A673 (cell line): ENCODE measurements at regions not wholly inside any gene's neighbourhood (a gene's known extent, or its start where the extent isn't known, plus 50 kb on each side); places are given as distances from the start of the nearest gene placed in this dataset.

ENCODE experiments used
- BruUV-seq: library from RNA; stranded (reverse); fragments of 400-500 nt; replicated peaks from 2 replicates; lab custom pipeline; 2021; lab: Mats Ljungman, UMichigan
- CTCF ChIA-PET: fragments of 300-600 bp; sonication (Branson Sonifier 250); formaldehyde crosslinking; loops from one replicate; lab custom pipeline; 2022; ENCODE audit warnings: antibody characterized with exemption; lab: Charles Lee
- POLR2A ChIA-PET: fragments of 300-600 bp; sonication (Branson Sonifier 250); formaldehyde crosslinking; loops from one replicate; lab custom pipeline; 2022; ENCODE audit warnings: antibody characterized with exemption; ENCODE audit not compliant: low non-redundant PET; lab: Charles Lee
- DNase-seq: peaks from one replicate; pipeline ENCODE4 v3.0.0-alpha.2; 2015; ENCODE audit warnings: low spot score
- H3K27ac ChIP-seq: fragments of 200-600 bp; sonication (generic); 2 replicates; pipeline ENCODE4 v1.5.1; 2016; ENCODE audit warnings: mixed run types, low read depth, mild to moderate bottlenecking, mixed read lengths, antibody characterized with exemption, low read length; ENCODE audit not compliant: poor library complexity, severe bottlenecking
- H3K27me3 ChIP-seq: fragments of 200-600 bp; sonication (generic); replicated peaks from 2 replicates; pipeline ENCODE4 v1.6.1; 2017; ENCODE audit warnings: mixed run types, low read depth, mild to moderate bottlenecking, mixed read lengths, antibody characterized with exemption, low read length; ENCODE audit not compliant: insufficient read depth, poor library complexity
- H3K36me3 ChIP-seq: fragments of 200-600 bp; sonication (generic); 2 replicates; pipeline ENCODE4 v1.6.1; 2016; ENCODE audit warnings: mixed run types, mild to moderate bottlenecking, mixed read lengths, antibody characterized with exemption, low read length; ENCODE audit not compliant: insufficient read depth, poor library complexity, severe bottlenecking
- H3K4me1 ChIP-seq: fragments of 200-600 bp; sonication (generic); 2 replicates; pipeline ENCODE4 v1.6.1; 2017; ENCODE audit warnings: mixed run types, mild to moderate bottlenecking, mixed read lengths, antibody characterized with exemption, low read length; ENCODE audit not compliant: insufficient read depth, poor library complexity, severe bottlenecking
- H3K4me3 ChIP-seq: fragments of 200-600 bp; sonication (generic); 2 replicates; pipeline ENCODE4 v1.5.1; 2016; ENCODE audit warnings: low read depth, mixed run types, mild to moderate bottlenecking, mixed read lengths, low read length; ENCODE audit not compliant: poor library complexity, severe bottlenecking
- H3K9me3 ChIP-seq: fragments of 200-600 bp; sonication (generic); 2 replicates; pipeline ENCODE4 v1.6.1; 2016; ENCODE audit warnings: mixed run types, low read depth, mild to moderate bottlenecking, mixed read lengths, antibody characterized with exemption, low read length; ENCODE audit not compliant: poor library complexity, severe bottlenecking
- EZH2 ChIP-seq: fragments of 200-600 bp; sonication (generic); IDR thresholded peaks from 2 replicates; pipeline ENCODE4 v1.6.1; 2017; ENCODE audit warnings: borderline replicate concordance, low read depth, mild to moderate bottlenecking, mixed read lengths, antibody characterized with exemption, low read length; ENCODE audit not compliant: poor library complexity, severe bottlenecking
- intact Hi-C: fragments of 100-400 bp; cut with micrococcal nuclease; formaldehyde crosslinking; loops from one replicate; pipeline ENCODE4 v1.10.0; 2022; ENCODE audit not compliant: unreplicated experiment
- TF ChIP-seq, protein P1 (sequence below): fragments of 300-800, 200-600 bp; sonication (generic); conservative IDR thresholded peaks from 2 replicates; pipeline ENCODE4 v1.5.1; 2017; ENCODE audit warnings: low read depth, mild to moderate bottlenecking, antibody characterized with exemption, low read length, moderate library complexity, mixed read lengths

DNA sequence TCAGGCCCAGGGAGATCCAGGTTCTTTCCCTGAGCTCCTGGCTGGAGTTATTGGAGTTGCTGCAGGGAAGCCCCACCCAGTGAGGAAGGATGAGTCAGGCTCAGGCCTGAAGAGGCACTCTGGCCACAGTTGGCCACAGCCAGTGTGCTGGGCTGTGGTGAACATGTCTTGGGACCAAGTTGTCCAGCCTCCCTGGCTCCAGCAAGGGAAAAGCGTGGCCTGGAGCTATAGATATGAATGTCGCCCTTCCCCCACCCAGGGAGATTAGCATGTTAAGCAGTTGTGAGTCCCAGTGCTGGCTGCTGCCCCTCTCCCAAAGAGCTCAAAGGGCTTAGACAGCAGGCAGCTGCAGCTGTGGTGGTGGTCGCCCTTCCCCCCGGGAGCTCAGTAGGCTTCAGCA lies 963.2 kb downstream of the ROBO2 start:
- Histone ChIP-seq H3K27ac (no peak overlapping the region), H3K36me3 (no peaks in the 10 kb centered on the region), H3K4me3 (no peak overlapping the region), H3K9me3 (no peaks in the 10 kb centered on the region), H3K27me3 (no peaks in the 10 kb centered on the region), H3K4me1 (no peaks in the 10 kb centered on the region)
- CTCF ChIA-PET: no interaction called here
- intact Hi-C loops: no loop called here
- TF ChIP-seq, protein P1, sequence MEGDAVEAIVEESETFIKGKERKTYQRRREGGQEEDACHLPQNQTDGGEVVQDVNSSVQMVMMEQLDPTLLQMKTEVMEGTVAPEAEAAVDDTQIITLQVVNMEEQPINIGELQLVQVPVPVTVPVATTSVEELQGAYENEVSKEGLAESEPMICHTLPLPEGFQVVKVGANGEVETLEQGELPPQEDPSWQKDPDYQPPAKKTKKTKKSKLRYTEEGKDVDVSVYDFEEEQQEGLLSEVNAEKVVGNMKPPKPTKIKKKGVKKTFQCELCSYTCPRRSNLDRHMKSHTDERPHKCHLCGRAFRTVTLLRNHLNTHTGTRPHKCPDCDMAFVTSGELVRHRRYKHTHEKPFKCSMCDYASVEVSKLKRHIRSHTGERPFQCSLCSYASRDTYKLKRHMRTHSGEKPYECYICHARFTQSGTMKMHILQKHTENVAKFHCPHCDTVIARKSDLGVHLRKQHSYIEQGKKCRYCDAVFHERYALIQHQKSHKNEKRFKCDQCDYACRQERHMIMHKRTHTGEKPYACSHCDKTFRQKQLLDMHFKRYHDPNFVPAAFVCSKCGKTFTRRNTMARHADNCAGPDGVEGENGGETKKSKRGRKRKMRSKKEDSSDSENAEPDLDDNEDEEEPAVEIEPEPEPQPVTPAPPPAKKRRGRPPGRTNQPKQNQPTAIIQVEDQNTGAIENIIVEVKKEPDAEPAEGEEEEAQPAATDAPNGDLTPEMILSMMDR: no peak
- no peak for TF ChIP-seq EZH2
- POLR2A ChIA-PET: no interaction called here
- no peak for DNase-seq
- no TSS peak for BruUV-seq

DNA sequence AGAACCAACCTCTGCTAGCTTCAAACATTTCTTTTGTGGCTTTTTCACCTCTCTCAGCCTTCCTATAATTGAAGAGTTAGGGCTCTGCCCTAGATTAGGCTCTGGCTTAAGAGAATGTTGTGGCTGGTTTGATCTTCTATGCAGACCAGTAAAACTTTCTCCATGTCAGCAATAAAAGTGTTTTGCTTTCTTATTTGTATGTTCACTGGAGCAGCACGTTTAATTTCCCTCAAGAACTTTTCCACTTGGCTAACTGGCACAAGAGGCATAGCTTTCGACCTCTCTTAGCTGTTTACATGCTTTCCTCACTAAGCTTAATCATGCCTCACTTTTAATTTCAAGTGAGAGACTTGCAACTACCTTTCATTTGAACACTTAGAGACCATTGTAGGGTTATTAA lies 964.7 kb downstream of the ROBO2 start:
- no peak for DNase-seq
- Histone ChIP-seq H3K4me3 (no peak overlapping the region), H3K36me3 (no peaks in the 10 kb centered on the region), H3K27me3 (no peaks in the 10 kb centered on the region), H3K9me3 (no peaks in the 10 kb centered on the region), H3K4me1 (no peaks in the 10 kb centered on the region), H3K27ac (no peak overlapping the region)
- TF ChIP-seq, protein P1: no peak
- no peak for TF ChIP-seq EZH2
- POLR2A ChIA-PET: no interaction called here
- CTCF ChIA-PET: no interaction called here
- BruUV-seq: no TSS peak
- intact Hi-C loops: no loop called here

DNA sequence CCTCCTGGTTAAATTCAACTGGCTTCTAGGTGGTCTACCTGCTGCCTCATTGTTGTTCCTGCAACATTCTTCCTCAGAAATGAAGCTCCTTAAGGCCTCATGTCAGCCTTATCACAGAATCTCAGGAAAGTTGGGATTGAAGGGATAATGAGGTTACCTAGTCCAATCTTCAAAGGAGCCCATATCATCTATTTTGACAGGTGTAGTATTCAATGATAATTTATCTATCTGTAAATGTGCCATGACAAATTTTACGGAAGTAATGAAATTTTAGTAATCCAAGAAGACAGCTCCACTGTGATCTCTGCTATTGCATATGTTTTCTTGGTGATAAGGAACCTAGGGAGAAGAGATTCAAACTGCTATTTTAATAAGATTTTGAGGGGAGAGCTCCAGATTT lies 973.8 kb downstream of the ROBO2 start:
- intact Hi-C loops: no loop called here

More for the DNA sequence above, 973.8 kb downstream of the ROBO2 start:
- no TSS peak for BruUV-seq
- no peak for DNase-seq
- no peak overlapping the region for H3K4me3 ChIP-seq
- no peak for TF ChIP-seq EZH2
- TF ChIP-seq, protein P1: no peak
- ChIA-PET CTCF (no interaction called here), POLR2A (no interaction called here)
- H3K27me3 ChIP-seq: no peaks in the 10 kb centered on the region
- no peaks in the 10 kb centered on the region for H3K4me1 ChIP-seq
- H3K36me3 ChIP-seq: no peaks in the 10 kb centered on the region
- no peaks in the 10 kb centered on the region for H3K9me3 ChIP-seq
- H3K27ac ChIP-seq: no peak overlapping the region
